Osteocyte (in vitro differentiated cells): ENCODE measurements at regions not wholly inside any gene's neighbourhood (a gene's known extent, or its start where the extent isn't known, plus 50 kb on each side); places are given as distances from the start of the nearest gene placed in this dataset.
"Not testable (repeated sequence)": the region's sequence is repeated elsewhere in the genome, so short reads cannot be mapped to it uniquely, and the experiment has no call there.

Source experiments
- DNase-seq: peaks from one replicate; pipeline ENCODE4 v3.0.0; 2021; ENCODE audit warnings: mixed read lengths; ENCODE audit not compliant: unreplicated experiment; ENCODE audit errors: extremely low spot score
- H3K27ac Mint-ChIP-seq: one replicate; pipeline ENCODE4 v1.8.0; 2021; ENCODE audit warnings: mild to moderate bottlenecking, mixed read lengths; ENCODE audit not compliant: unreplicated experiment
- H3K27me3 Mint-ChIP-seq: one replicate; pipeline ENCODE4 v1.8.0; 2021; ENCODE audit warnings: mixed read lengths; ENCODE audit not compliant: unreplicated experiment
- H3K36me3 Mint-ChIP-seq: one replicate; pipeline ENCODE4 v1.8.0; 2021; ENCODE audit warnings: mixed read lengths; ENCODE audit not compliant: unreplicated experiment
- H3K4me1 Mint-ChIP-seq: one replicate; pipeline ENCODE4 v1.8.0; 2021; ENCODE audit warnings: mixed read lengths; ENCODE audit not compliant: unreplicated experiment
- H3K4me3 Mint-ChIP-seq: one replicate; pipeline ENCODE4 v1.8.0; 2021; ENCODE audit warnings: mild to moderate bottlenecking, moderate library complexity, mixed read lengths; ENCODE audit not compliant: unreplicated experiment
- H3K9me3 Mint-ChIP-seq: one replicate; pipeline ENCODE4 v1.8.0; 2021; ENCODE audit warnings: mixed read lengths; ENCODE audit not compliant: unreplicated experiment
- TF ChIP-seq, protein P1 (sequence below): fragments of 200-600 bp; sonication (generic); IDR thresholded peaks from 2 replicates; pipeline ENCODE4 v1.5.0; 2021; ENCODE audit warnings: antibody characterized with exemption, mild to moderate bottlenecking, moderate library complexity

DNA sequence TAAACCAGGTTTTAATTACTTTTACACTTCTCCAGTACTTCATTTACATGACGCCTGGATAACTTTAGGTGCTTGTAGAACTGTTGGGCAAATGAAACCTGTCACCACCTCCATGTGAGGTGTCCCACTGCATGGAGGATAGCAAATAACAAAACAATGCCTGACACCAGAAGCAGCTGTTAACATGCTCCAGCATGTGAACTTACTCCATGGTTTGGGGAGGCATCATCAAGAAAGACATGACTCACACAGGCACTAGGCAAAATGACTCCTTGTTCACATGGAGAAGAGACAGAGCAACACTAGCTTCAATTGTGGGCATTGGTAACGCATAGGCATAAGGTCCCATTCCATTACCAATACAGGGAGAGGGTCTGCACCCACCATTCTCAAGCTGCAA lies 198.1 kb upstream of the F9 start:
- no peak for DNase-seq
- TF ChIP-seq, protein P1, sequence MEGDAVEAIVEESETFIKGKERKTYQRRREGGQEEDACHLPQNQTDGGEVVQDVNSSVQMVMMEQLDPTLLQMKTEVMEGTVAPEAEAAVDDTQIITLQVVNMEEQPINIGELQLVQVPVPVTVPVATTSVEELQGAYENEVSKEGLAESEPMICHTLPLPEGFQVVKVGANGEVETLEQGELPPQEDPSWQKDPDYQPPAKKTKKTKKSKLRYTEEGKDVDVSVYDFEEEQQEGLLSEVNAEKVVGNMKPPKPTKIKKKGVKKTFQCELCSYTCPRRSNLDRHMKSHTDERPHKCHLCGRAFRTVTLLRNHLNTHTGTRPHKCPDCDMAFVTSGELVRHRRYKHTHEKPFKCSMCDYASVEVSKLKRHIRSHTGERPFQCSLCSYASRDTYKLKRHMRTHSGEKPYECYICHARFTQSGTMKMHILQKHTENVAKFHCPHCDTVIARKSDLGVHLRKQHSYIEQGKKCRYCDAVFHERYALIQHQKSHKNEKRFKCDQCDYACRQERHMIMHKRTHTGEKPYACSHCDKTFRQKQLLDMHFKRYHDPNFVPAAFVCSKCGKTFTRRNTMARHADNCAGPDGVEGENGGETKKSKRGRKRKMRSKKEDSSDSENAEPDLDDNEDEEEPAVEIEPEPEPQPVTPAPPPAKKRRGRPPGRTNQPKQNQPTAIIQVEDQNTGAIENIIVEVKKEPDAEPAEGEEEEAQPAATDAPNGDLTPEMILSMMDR = no peak

GRCh38 chrX:139327355-139327754 lies 203.2 kb upstream of the F9 start:
- Mint-ChIP-seq H3K4me1 (no peaks in the 10 kb centered on the region), H3K9me3 (peaks cover 54% of the 10 kb centered on the region), H3K4me3 (no peak overlapping the region), H3K27ac (no peak overlapping the region), H3K36me3 (no peaks in the 10 kb centered on the region), H3K27me3 (no peaks in the 10 kb centered on the region)
- TF ChIP-seq, protein P1 = no peak
- no peak for DNase-seq

More for the DNA sequence above, 198.1 kb upstream of the F9 start:
- Mint-ChIP-seq H3K4me1 (no peaks in the 10 kb centered on the region), H3K36me3 (no peaks in the 10 kb centered on the region), H3K27me3 (no peaks in the 10 kb centered on the region), H3K27ac (no peak overlapping the region), H3K4me3 (no peak overlapping the region), H3K9me3 (peaks cover 44% of the 10 kb centered on the region)

DNA sequence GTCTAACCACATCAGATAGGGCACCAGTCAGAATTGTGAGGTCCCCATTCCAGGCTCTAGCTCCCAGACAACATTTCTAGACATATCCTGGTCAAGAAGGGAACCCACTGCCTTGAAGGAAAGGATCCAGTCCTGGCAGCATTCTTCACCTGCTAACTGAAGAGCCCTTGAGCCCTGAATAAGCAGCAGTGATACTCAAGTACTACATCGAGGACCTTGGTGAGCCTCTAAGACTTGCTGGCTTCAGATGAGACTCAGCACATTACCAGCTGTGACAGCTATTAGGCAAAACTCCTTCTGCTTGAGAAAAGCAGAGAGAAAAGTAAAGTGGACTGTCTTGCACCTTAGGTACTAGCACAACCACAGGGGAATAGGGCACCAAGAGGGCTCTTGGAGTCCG lies 205.8 kb upstream of the F9 start:
- no peak for DNase-seq
- Mint-ChIP-seq H3K4me3 (no peak overlapping the region), H3K4me1 (no peaks in the 10 kb centered on the region), H3K27ac (no peak overlapping the region), H3K9me3 (peaks cover 41% of the 10 kb centered on the region), H3K27me3 (no peaks in the 10 kb centered on the region), H3K36me3 (no peaks in the 10 kb centered on the region)
- TF ChIP-seq, protein P1 = no peak

DNA sequence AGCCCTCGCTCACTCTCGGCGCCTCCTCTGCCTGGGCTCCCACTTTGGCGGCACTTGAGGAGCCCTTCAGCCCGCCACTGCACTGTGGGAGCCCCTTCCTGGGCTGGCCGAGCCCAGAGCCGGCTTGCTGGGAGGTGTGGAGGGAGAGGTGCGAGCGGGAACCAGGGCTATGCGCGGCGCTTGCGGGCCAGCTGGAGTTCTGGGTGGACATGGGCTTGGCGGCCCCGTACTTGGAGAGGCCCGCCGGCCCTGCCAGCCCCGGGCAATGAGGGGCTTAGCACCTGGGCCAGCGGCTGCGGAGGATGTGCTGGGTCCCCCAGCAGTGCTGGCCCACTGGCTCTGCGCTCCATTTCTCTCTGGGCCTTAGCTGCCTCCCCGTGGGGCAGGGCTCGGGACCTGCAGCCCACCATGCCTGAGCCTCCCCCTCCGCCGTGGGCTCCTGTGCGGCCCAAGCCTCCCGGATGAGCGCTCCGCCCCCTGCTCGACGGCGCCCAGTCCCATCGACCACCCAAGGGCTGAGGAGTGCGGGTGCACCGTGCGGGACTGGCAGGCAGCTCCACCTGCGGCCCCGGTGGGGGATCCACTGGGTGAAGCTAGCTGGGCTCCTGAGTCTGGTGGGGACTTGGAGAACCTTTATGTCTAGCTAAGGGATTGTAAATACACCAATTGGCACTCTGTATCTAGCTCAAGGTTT lies 209.7 kb upstream of the F9 start:
- H3K36me3 Mint-ChIP-seq, H3K27me3 Mint-ChIP-seq, H3K4me1 Mint-ChIP-seq, H3K4me3 Mint-ChIP-seq, H3K27ac Mint-ChIP-seq, DNase-seq: not testable (repeated sequence)
- H3K9me3 Mint-ChIP-seq = peaks cover 23% of the 10 kb centered on the region

- not testable (repeated sequence) for DNase-seq, H3K27ac Mint-ChIP-seq, H3K4me1 Mint-ChIP-seq, H3K27me3 Mint-ChIP-seq, H3K36me3 Mint-ChIP-seq, H3K4me3 Mint-ChIP-seq
- peaks cover 36% of the 10 kb centered on the region for H3K9me3 Mint-ChIP-seq
Observed at GRCh38 chrX:139306675-139307074, 223.9 kb upstream of the F9 start.

DNA sequence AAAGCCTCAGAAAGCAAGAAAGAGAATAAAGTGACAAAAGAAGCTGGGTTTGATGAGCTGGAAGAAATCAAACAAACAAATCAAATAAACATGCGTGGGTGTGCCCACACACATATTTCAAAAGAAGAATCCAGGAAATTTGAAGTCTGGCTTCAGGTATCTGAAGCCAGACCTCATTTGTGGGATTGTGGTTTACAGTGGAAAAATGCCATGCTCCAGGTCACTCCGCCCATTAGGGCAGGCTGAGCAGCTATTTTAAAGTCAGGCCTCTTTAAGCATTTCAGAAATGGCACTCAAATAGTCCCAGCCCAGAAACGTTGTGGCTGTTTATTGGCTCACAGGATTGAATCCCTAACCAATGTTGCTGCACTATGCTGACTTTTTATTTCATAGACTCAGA lies 226.1 kb upstream of the F9 start:
- H3K9me3 Mint-ChIP-seq = peaks cover 30% of the 10 kb centered on the region
- H3K27me3 Mint-ChIP-seq = no peaks in the 10 kb centered on the region
- no peak for DNase-seq
- TF ChIP-seq, protein P1 = no peak
- no peak overlapping the region for H3K4me3 Mint-ChIP-seq
- peaks cover 3% of the 10 kb centered on the region for H3K36me3 Mint-ChIP-seq
- no peaks in the 10 kb centered on the region for H3K4me1 Mint-ChIP-seq
- H3K27ac Mint-ChIP-seq = no peak overlapping the region
